ENCODE measurements at regions not wholly inside any gene's neighbourhood (a gene's known extent, or its start where the extent isn't known, plus 50 kb on each side); places are given as distances from the start of the nearest gene placed in this dataset.
A peak's percentile ranks its signal among the peaks of the same experiment; 100 is the strongest.

DNA sequence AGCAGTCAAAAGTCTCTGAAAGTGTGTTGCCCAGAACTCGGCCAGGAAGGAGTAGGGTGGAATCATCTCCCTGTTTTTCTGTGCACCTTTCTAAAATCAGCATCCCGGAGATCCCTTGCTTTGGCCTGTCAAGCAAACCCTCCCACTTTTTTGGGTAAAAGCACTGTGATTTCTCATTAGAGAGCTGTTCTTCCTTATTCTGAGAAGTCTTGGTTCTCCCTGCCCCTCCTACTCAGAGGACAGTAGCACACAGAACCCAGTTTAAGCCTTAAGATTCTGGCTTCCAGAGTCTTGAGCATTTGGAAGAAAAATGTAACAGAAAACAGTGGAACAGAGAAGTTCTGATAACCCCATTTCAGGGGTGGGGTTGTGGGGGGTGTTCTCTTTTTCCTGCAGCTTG lies 52.6 kb upstream of the KATNAL1 start:
- peaks cover 2% of the 10 kb centered on the region; the same call in 1 of the 2 replicates for H3K4me1 ChIP-seq
- DNase-seq = no peak
- H3K36me3 ChIP-seq = no peaks in the 10 kb centered on the region

DNA sequence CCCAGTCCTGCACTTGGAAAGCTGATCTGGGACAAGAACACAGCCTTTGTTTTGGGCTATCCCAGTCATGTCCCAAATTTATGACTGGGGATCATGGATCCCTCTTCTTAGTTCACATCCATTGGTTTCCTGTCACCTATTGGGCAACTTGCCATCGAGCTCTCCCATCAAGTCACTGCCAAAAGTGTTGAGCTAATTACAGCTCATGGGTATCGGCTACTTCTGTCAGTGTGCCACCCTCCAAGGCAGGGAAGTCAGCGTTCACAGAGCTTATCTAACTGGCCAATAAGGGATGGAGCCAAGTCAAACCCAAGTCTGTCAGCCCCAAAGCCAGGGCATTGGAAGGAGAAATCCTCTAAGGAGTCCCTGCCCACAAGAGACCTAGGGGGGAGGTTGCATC lies 53.2 kb upstream of the KATNAL1 start:
- Histone ChIP-seq H3K4me1 (no peaks in the 10 kb centered on the region), H3K36me3 (no peaks in the 10 kb centered on the region), H3K9me3 (replicated peaks) (no peaks in the 10 kb centered on the region), H3K27ac (no peak overlapping the region), H3K4me3 (no peak overlapping the region), H3K27me3 (no peaks in the 10 kb centered on the region)
- no peak for DNase-seq

More for the DNA sequence above, 52.6 kb upstream of the KATNAL1 start:
- Histone ChIP-seq H3K4me3 (no peak overlapping the region), H3K27me3 (no peaks in the 10 kb centered on the region), H3K27ac (no peak overlapping the region), H3K9me3 (replicated peaks) (no peaks in the 10 kb centered on the region)

DNA sequence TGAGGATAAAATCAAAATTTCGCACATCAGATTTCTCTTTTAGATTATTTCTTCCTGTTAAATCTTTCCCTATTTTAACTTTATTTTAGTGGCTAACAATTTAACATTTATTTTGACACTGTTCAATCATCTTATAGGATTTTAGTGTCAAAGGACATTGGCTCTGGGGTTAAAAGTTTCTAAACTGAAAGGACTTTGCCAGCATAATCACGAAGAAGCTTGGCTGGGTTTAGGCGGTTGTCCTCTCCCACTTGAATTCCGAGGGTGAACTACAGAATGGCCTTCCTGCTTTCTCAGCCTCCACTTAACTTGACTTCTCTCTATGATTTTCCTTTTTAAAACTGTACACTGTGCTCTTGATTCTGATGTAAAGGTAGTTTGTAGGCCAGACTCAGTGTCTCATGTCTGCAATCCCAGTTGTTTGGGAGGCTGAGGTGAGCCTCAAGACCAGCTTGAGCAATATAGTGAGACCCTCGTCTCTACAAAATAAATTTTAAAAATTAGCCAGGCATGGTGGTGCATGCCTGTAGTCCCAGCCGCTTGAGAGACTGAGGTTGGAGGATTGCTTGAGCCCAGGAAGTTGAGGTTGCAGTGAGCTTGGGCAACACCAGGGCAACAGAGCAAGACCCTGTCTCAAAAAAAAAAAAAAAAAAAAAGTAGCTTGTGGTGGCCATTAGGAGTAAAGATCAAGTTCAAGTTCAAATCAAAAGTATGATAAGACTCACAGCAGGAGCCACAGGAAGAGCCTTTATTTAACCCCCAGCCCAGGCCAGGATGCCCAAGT lies 54.8 kb upstream of the KATNAL1 start:
- no peaks in the 10 kb centered on the region for H3K9me3 ChIP-seq (replicated peaks)
- H3K4me3 ChIP-seq = no peak overlapping the region
- H3K4me1 ChIP-seq = no peaks in the 10 kb centered on the region
- no peak for DNase-seq
- no peak overlapping the region for H3K27ac ChIP-seq
- no peaks in the 10 kb centered on the region for H3K36me3 ChIP-seq
- H3K27me3 ChIP-seq = no peaks in the 10 kb centered on the region

DNA sequence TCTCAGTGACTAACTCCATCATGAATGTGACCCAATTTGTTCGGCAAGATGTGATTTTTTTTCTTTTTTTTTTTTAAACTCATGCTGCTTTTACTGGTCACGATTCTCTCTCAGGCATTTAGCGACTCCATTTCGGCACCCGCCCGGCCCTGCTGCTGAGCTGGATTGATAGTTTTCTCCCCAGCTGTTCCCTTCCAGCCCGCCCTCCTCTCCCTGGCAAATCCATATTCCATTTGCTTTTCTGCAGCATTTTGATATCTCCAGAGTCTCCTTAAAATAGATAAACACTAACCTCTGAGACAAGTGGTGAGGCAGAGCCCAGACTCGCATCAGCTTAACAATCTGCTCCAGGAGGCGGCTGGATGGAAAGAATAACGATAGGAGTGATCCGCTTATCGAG lies 55.5 kb upstream of the KATNAL1 start:
- H3K36me3 ChIP-seq = no peaks in the 10 kb centered on the region
- no peak overlapping the region for H3K4me3 ChIP-seq
- no peaks in the 10 kb centered on the region for H3K27me3 ChIP-seq
- no peaks in the 10 kb centered on the region for H3K4me1 ChIP-seq
- no peak for DNase-seq
- H3K9me3 ChIP-seq (replicated peaks) = no peaks in the 10 kb centered on the region
- no peak overlapping the region for H3K27ac ChIP-seq

DNA sequence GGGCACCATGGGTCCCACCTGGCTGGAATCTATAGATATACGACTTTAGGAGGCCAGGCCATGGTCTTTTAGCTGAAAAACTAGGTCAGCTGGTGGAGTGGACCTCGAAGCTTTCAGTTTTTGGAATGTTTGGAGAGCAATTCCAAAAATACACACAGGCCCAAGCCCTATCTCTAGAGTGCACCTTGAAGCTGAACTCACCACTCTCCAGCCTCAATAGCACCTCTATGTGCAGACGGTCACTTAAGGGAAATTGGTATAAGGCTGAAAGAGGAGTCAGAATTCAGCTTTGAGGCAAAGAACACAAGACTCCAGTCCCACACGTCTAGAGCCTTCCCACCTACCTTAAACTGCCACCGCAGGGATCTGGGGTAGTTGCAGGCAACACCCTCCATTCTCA lies 56.4 kb upstream of the KATNAL1 start:
- no peaks in the 10 kb centered on the region for H3K9me3 ChIP-seq (replicated peaks)
- no peak for DNase-seq
- no peak overlapping the region for H3K4me3 ChIP-seq
- no peaks in the 10 kb centered on the region for H3K36me3 ChIP-seq
- no peak overlapping the region for H3K27ac ChIP-seq
- H3K27me3 ChIP-seq = no peaks in the 10 kb centered on the region
- H3K4me1 ChIP-seq = no peaks in the 10 kb centered on the region

DNA sequence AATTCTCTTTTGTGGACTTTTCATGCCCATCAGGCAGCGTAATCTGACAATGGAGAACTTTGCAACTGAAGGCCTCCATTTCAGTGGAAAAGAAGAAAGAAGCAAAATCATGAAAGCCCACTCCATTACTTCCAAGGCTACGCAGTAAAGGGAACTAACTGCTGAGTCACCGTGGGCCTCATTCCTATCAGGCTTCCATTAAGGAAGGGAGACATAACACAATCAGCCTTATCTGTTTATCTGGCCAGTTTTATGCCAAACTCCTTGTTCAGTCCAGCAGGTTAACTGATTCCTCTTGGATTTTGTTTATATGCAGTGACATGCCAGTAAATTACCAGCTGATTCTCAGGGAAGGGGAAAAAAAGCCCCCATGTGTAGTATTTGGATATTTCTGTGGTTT lies 56.8 kb upstream of the KATNAL1 start:
- no peak for DNase-seq
- H3K27ac ChIP-seq = no peak overlapping the region
- H3K4me3 ChIP-seq = no peak overlapping the region
- H3K9me3 ChIP-seq (replicated peaks) = no peaks in the 10 kb centered on the region
- no peaks in the 10 kb centered on the region for H3K36me3 ChIP-seq
- no peaks in the 10 kb centered on the region for H3K4me1 ChIP-seq
- H3K27me3 ChIP-seq = no peaks in the 10 kb centered on the region

DNA sequence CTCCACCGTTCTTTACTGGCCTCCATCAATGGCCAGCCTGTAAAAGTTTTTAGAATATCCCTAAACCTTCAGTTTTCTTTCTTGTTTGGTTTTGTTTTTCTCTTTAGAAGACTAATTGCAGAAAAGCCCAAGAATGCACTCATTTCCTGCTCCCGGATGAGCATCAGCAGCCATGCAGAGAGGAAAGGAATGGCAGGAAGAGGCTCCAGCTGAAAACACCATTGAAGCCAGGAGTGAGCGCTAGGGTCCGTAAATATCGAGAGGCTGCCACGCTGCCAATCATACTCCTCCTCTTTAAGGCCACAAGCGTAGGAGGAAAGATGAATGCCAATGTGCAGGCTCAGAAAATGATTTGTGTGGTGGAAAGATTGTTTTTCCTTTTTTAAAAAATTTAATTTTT lies 57.4 kb upstream of the UBE2L5 start:
- no peak overlapping the region for H3K27ac ChIP-seq
- H3K36me3 ChIP-seq = no peaks in the 10 kb centered on the region
- H3K9me3 ChIP-seq (replicated peaks) = no peaks in the 10 kb centered on the region
- H3K4me3 ChIP-seq = no peak overlapping the region
- no peak for DNase-seq
- H3K4me1 ChIP-seq = no peaks in the 10 kb centered on the region
- no peaks in the 10 kb centered on the region for H3K27me3 ChIP-seq

DNA sequence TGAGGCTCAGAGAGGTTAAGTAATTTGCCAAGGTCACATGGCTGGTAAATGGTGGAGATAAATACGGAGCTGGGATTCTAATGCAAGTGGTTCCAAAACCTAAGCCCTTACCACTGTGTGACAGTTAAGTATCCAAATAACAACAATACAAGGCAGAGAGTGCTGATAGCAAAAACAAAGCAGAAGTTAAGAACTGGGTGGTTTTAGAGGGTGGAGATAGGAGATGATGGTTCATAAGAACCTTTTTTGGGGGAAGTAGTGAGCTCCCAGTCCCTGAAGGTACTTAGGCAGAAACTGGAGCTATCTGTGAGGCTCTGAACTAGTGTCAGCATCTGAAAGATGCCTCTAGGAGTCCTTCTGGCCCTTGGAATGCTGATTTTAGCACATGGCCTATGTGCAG lies 56.2 kb upstream of the UBE2L5 start:
- no peaks in the 10 kb centered on the region for H3K27me3 ChIP-seq
- no peak overlapping the region for H3K4me3 ChIP-seq
- H3K4me1 ChIP-seq = no peaks in the 10 kb centered on the region
- no peaks in the 10 kb centered on the region for H3K9me3 ChIP-seq (replicated peaks)
- no peak for DNase-seq
- no peaks in the 10 kb centered on the region for H3K36me3 ChIP-seq
- no peak overlapping the region for H3K27ac ChIP-seq

DNA sequence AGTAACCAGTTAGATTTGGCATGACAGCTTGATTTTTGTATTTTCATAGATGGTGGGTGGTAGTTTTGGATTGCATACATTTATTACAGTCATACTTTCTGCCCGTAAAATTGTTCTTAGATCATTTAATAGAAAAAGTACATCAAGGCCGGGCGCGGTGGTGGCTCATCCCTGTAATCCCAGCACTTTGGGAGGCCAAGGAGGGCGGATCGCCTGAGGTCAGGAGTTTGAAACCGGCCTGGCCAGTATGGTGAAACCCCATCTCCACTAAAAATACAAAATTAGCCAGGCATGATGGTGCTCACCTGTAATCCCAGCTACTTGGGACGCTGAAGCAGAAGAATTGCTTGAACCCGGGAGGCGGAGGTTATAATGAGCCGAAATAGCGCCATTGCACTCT lies 55.0 kb upstream of the UBE2L5 start:
- no peak for DNase-seq
- H3K27me3 ChIP-seq = no peaks in the 10 kb centered on the region
- H3K4me1 ChIP-seq = peaks cover 2% of the 10 kb centered on the region; the same call in 1 of the 2 replicates

DNA sequence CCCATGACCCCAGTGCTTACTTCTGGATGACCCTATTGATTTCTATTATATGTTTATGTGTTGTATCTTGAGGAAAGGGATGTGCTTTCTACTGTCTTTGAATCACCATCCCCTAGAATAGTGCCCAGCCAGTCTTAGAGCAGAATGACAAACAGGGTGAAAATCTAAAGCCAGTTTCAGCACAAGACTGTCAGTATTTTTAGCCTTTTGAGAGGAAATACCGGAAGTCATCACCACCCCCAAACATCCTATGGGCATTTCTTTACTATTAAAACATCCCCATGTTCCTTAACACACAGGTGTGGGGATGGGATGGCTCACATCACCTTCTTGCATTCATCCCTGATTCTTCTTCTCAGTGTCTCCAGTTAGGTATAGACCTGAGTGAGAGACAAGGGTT lies 52.1 kb upstream of the UBE2L5 start:
- DNase-seq = no peak
- Histone ChIP-seq H3K4me1 (peaks cover 2% of the 10 kb centered on the region; the same call in 1 of the 2 replicates), H3K9me3 (replicated peaks) (no peaks in the 10 kb centered on the region), H3K36me3 (no peaks in the 10 kb centered on the region), H3K27me3 (no peaks in the 10 kb centered on the region), H3K4me3 (no peak overlapping the region), H3K27ac (no peak overlapping the region)

More for the DNA sequence above, 55.0 kb upstream of the UBE2L5 start:
- Histone ChIP-seq H3K4me3 (no peak overlapping the region), H3K27ac (no peak overlapping the region), H3K36me3 (no peaks in the 10 kb centered on the region), H3K9me3 (replicated peaks) (no peaks in the 10 kb centered on the region)

DNA sequence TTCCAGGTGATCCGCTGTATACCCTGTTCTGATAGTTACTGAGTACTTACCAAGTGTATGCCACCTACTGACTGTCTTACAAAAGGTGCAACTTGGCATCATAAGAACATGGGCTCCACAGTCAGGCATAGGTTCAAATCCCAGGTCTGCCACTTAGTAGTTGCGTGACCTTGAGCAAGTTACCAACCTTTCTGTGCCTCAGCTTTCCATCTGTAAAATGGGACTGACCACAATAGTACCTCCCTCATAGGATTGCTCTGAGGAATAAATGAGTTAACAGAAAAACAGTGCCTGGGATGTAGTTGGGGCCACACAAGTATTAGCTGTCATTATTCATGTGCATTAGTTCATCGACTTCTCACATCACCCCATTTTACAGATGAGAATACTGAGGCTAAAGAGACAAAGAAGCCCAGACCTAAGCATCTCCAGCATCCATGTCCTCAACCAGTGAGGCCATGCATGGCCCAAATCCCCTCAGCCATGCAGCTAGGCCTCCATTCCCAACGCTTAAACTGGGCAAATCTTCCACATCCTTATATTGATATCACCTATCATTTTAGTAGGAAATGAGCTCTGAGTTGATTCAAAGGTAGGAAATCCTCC lies 51.3 kb upstream of the UBE2L5 start:
- Histone ChIP-seq H3K4me1 (peaks cover 2% of the 10 kb centered on the region; the same call in 1 of the 2 replicates), H3K4me3 (no peak overlapping the region), H3K27ac (no peak overlapping the region), H3K9me3 (replicated peaks) (no peaks in the 10 kb centered on the region), H3K27me3 (no peaks in the 10 kb centered on the region), H3K36me3 (no peaks in the 10 kb centered on the region)
- DNase-seq = no peak

DNA sequence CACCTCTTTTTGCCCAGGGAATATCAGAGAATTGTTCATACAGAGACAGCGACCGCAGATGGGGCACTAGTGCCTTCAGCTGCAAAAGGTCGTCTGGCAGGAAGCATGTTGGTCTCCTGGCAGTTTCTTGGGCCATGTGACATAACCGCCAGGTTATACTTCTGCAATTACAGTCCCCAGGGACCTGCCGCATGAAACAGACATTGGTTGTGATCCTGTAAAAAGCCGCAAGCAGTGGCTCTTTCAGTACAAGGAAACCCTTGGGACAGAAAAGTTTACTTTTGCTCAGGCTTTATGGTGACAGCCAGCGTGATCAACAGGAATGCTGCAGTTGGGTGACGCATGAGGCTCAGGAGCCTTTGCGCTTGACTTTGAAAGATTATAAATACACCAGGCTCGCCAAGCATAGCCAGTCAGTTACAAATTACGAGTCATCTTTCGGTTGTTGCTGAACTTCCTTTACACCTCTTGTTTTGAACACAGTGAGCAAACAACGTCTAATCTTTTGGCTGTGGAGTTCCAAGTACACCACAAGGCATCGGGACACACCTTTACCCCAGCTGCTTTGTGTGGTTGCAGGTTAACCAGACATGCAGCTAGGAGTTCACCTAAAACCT lies 50.5 kb upstream of the UBE2L5 start:
- H3K4me1 ChIP-seq = peaks cover 2% of the 10 kb centered on the region; the same call in 1 of the 2 replicates
- H3K27me3 ChIP-seq = no peaks in the 10 kb centered on the region
- DNase-seq = peak; percentile 34 to 57
- no peaks in the 10 kb centered on the region for H3K36me3 ChIP-seq
- no peak overlapping the region for H3K27ac ChIP-seq
- H3K9me3 ChIP-seq (replicated peaks) = no peaks in the 10 kb centered on the region
- H3K4me3 ChIP-seq = no peak overlapping the region

Data from SJCRH30 (cell line).